ENCODE measurements at regions not wholly inside any gene's neighbourhood (a gene's known extent, or its start where the extent isn't known, plus 50 kb on each side); places are given as distances from the start of the nearest gene placed in this dataset.

DNA sequence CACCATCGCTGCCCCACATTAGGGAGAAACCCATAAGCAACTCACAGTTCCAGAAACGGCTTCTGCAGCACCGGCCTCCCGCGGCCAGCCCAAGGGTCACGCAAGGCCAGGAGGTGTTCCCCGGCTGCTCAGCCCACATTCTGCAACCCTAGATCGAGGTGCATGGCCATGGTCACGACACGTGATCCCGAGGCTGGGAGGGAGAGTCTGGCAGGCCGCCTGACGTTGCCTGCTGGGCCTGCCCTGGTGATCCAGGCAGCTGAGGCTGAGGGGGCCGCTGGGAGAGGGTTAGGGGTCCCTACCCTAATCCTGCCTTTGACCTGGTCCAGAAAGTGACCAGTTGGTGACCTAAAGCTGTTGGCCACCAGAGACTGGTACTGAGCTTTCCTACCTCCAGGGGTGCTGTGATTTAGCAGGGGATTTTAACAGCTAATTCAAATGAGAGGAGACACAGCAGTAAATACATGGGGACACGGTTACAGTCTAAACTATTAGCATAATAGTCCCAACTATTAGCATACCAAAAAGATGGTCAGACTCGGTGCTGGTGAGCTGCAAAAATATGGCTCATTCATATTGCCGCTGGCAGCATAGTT is 97.4 kb upstream of the CIBAR2 start (continued):
- TF ChIP-seq, protein P1, sequence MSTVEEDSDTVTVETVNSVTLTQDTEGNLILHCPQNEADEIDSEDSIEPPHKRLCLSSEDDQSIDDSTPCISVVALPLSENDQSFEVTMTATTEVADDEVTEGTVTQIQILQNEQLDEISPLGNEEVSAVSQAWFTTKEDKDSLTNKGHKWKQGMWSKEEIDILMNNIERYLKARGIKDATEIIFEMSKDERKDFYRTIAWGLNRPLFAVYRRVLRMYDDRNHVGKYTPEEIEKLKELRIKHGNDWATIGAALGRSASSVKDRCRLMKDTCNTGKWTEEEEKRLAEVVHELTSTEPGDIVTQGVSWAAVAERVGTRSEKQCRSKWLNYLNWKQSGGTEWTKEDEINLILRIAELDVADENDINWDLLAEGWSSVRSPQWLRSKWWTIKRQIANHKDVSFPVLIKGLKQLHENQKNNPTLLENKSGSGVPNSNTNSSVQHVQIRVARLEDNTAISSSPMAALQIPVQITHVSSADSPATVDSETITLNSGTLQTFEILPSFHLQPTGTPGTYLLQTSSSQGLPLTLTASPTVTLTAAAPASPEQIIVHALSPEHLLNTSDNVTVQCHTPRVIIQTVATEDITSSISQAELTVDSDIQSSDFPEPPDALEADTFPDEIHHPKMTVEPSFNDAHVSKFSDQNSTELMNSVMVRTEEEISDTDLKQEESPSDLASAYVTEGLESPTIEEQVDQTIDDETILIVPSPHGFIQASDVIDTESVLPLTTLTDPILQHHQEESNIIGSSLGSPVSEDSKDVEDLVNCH (CRISPR knock-in tag; IDR thresholded peaks at IDR 0.05), result no peak
- TF ChIP-seq PHF8 (CRISPR knock-in tag; IDR thresholded peaks at IDR 0.05) (peak; percentile 47; the same call in 1 of the 2 replicates), CCDC6 (CRISPR knock-in tag; IDR thresholded peaks at IDR 0.05) (no peak), FOXM1 (CRISPR knock-in tag; IDR thresholded peaks at IDR 0.05) (no peak), ASH2L (IDR thresholded peaks at IDR 0.05; ENCODE audit: insufficient read length, low read depth, low read length) (no peak), IKZF1 (IDR thresholded peaks at IDR 0.05) (no peak), GZF1 (CRISPR knock-in tag; IDR thresholded peaks at IDR 0.05) (no peak), ARNT (IDR thresholded peaks at IDR 0.05) (no peak), ATF7 (IDR thresholded peaks at IDR 0.05) (no peak), ATF7 (CRISPR knock-in tag; IDR thresholded peaks at IDR 0.05) (peak; percentile 62; the same call in 1 of the 2 replicates), ZNF121 (CRISPR knock-in tag; IDR thresholded peaks at IDR 0.05) (peak; percentile 36; the same call in 1 of the 2 replicates), ZNF10 (CRISPR knock-in tag; IDR thresholded peaks at IDR 0.05; ENCODE audit: borderline replicate concordance, low read depth) (no peak), CC2D1A (CRISPR knock-in tag; IDR thresholded peaks at IDR 0.05) (no peak), NFIC (IDR thresholded peaks at IDR 0.05; ENCODE audit: low read length) (no peak), HDAC1 (CRISPR knock-in tag; IDR thresholded peaks at IDR 0.05) (peak; percentile 74), ZNF484 (CRISPR knock-in tag; IDR thresholded peaks at IDR 0.05; ENCODE audit: borderline replicate concordance, low read depth) (no peak), EP300 (IDR thresholded peaks at IDR 0.05; ENCODE audit: low read depth in 2 of 2, low read length in 2 of 2) (peak in 1 of 2 experiments; percentile 18; a peak in 1 of 4 replicates), EP300 (CRISPR knock-in tag; IDR thresholded peaks at IDR 0.05; ENCODE audit: borderline replicate concordance) (no peak), MIER2 (CRISPR knock-in tag; IDR thresholded peaks at IDR 0.05) (no peak), TBX2 (CRISPR knock-in tag; IDR thresholded peaks at IDR 0.05; ENCODE audit: borderline replicate concordance) (no peak), ELF1 (CRISPR knock-in tag; IDR thresholded peaks at IDR 0.05) (no peak), KAT8 (CRISPR knock-in tag; IDR thresholded peaks at IDR 0.05) (no peak), CCAR2 (optimal IDR thresholded peaks at IDR 0.05; ENCODE audit: low read depth, low read length) (no peak), TCF7L2 (IDR thresholded peaks at IDR 0.05; ENCODE audit: low read depth, low read length) (no peak)
- TF ChIP-seq, protein P2, sequence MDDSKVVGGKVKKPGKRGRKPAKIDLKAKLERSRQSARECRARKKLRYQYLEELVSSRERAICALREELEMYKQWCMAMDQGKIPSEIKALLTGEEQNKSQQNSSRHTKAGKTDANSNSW (CRISPR knock-in tag; IDR thresholded peaks at IDR 0.05; ENCODE audit: borderline replicate concordance), result no peak
- TF ChIP-seq, protein P3, sequence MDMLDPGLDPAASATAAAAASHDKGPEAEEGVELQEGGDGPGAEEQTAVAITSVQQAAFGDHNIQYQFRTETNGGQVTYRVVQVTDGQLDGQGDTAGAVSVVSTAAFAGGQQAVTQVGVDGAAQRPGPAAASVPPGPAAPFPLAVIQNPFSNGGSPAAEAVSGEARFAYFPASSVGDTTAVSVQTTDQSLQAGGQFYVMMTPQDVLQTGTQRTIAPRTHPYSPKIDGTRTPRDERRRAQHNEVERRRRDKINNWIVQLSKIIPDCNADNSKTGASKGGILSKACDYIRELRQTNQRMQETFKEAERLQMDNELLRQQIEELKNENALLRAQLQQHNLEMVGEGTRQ (IDR thresholded peaks at IDR 0.05; ENCODE audit: low read depth, low read length), result peak; percentile 44; the same call in 1 of the 2 replicates
- TF ChIP-seq, protein P3 (CRISPR knock-in tag; IDR thresholded peaks at IDR 0.05; ENCODE audit: borderline replicate concordance), result peak; percentile 79; the same call in 1 of the 2 replicates
- TF ChIP-seq, protein P4, sequence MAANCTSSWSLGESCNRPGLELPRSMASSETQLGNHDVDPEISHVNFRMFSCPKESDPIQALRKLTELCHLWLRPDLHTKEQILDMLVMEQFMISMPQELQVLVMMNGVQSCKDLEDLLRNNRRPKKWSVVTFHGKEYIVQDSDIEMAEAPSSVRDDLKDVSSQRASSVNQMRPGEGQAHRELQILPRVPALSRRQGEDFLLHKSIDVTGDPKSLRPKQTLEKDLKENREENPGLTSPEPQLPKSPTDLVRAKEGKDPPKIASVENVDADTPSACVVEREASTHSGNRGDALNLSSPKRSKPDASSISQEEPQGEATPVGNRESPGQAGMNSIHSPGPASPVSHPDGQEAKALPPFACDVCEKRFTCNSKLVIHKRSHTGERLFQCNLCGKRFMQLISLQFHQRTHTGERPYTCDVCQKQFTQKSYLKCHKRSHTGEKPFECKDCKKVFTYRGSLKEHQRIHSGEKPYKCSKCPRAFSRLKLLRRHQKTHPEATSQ (CRISPR knock-in tag; IDR thresholded peaks at IDR 0.05; ENCODE audit: borderline replicate concordance), result no peak
